Activated naive CD4-positive, alpha-beta T cell treated with anti-CD3 and anti-CD28 coated beads for 36 hours (primary cell): ENCODE measurements at regions not wholly inside any gene's neighbourhood (a gene's known extent, or its start where the extent isn't known, plus 50 kb on each side); places are given as distances from the start of the nearest gene placed in this dataset.

Experiments used
- CTCF ChIA-PET: fragments of 350-600 bp; sonication (Branson Sonifier 250); formaldehyde crosslinking; loops from one replicate; lab custom pipeline; 2021; ENCODE audit warnings: antibody characterized with exemption; lab: Charles Lee
- DNase-seq: peaks from one replicate; pipeline ENCODE4 v3.0.0-alpha.2; 2020
- H3K27ac Mint-ChIP-seq: one replicate; pipeline ENCODE4 v1.8.0; 2021; ENCODE audit warnings: mild to moderate bottlenecking, mixed read lengths
- H3K27me3 Mint-ChIP-seq: one replicate; pipeline ENCODE4 v1.8.0; 2021; ENCODE audit warnings: low read depth, mixed read lengths
- H3K36me3 Mint-ChIP-seq: one replicate; pipeline ENCODE4 v1.8.0; 2021; ENCODE audit warnings: low read depth, mixed read lengths
- H3K4me1 Mint-ChIP-seq: one replicate; pipeline ENCODE4 v1.8.0; 2021; ENCODE audit warnings: low read depth, mixed read lengths
- H3K4me3 Mint-ChIP-seq: one replicate; pipeline ENCODE4 v1.8.0; 2021; ENCODE audit warnings: mild to moderate bottlenecking, moderate library complexity, mixed read lengths
- H3K9me3 Mint-ChIP-seq: one replicate; pipeline ENCODE4 v1.8.0; 2021; ENCODE audit warnings: mixed read lengths
- intact Hi-C: fragments of 100-400 bp; cut with micrococcal nuclease; formaldehyde crosslinking; loops from one replicate; pipeline ENCODE4 v1.15.1; 2023

DNA sequence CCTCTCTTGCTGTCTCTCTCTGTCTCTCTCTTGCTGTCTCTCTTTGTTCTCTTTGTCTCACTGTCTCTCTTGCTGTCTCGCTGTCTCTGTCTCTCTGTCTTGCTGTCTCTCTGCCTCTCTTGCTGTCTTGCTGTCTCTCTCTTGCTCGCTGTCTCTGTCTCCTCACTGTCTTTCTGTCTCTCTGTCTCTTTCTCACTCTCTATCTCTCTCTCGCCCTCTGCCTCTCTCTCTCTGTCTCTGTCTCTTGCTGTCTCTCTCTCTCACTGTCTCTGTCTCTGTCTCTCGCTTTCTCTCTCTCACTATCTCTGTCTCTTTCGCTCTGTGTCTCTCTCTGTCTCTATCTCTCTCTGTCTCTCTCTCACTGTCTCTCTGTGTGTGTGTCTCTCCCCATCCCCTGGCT, 92.9 kb upstream of the MC3R start:
- Mint-ChIP-seq H3K4me1 (no peaks in the 10 kb centered on the region), H3K9me3 (no peaks in the 10 kb centered on the region), H3K27ac (no peak overlapping the region), H3K36me3 (no peaks in the 10 kb centered on the region), H3K4me3 (no peak overlapping the region), H3K27me3 (peaks cover 21% of the 10 kb centered on the region)
- CTCF ChIA-PET = no interaction called here
- intact Hi-C loops = no loop called here
- DNase-seq = no peak

DNA sequence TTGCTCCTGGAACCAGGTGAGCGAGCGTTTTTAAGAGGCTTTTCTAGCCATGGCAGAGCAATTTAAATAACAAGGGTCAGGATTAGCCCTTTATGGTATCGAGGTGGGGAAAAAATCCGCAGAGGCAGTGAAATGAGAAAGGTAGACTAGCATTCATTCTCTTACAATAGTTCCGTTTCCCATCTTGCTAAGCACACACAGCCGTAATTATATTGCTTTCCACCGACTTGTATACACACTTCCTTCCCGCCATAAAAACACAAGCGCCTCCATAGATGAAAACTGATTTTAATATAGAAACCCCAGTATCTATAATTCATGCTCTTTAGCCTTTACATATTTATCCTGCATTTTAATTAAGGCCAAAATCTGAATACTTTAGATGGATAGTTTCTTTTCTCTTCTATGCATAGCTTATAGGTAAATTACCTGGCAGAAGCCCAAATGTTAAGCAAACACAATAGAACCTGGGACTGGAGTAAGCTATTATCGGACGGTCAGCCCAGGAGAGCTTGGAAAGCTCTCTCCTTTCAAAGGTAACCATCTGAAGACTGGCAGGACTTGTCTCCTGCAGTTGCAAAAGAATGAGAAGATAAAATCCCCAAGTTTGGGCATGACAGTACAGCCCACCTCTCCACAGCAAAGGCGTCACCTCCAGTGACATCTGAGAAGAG, 90.9 kb upstream of the MC3R start:
- DNase-seq = no peak
- Mint-ChIP-seq H3K9me3 (no peaks in the 10 kb centered on the region), H3K27me3 (peaks cover 29% of the 10 kb centered on the region), H3K4me1 (no peaks in the 10 kb centered on the region), H3K4me3 (no peak overlapping the region), H3K36me3 (no peaks in the 10 kb centered on the region), H3K27ac (no peak overlapping the region)
- intact Hi-C loops = no loop called here
- CTCF ChIA-PET = no interaction called here

DNA sequence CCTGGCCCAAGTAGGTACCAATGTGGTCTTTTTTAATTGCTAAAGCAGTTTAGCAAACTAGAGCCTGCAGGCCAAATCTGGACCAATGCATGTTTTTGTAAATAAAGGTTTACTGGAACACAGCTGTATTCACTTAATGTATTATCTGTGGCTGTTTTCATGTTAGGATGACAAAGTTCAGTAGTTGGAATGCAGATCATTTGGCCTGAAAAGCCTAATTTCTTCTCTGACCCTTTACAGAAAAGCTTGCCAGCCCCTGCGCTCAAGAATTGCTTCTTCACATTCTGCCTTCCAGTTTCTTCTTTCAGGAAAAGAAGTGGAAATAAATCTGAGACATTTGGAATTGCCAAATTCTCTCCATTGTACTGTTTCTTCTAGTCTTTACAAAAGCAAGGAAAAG, 90.0 kb upstream of the MC3R start:
- Mint-ChIP-seq H3K4me1 (no peaks in the 10 kb centered on the region), H3K9me3 (no peaks in the 10 kb centered on the region), H3K4me3 (no peak overlapping the region), H3K36me3 (no peaks in the 10 kb centered on the region), H3K27ac (no peak overlapping the region), H3K27me3 (peaks cover 29% of the 10 kb centered on the region)
- CTCF ChIA-PET = no interaction called here
- intact Hi-C loops = no loop called here
- no peak for DNase-seq

DNA sequence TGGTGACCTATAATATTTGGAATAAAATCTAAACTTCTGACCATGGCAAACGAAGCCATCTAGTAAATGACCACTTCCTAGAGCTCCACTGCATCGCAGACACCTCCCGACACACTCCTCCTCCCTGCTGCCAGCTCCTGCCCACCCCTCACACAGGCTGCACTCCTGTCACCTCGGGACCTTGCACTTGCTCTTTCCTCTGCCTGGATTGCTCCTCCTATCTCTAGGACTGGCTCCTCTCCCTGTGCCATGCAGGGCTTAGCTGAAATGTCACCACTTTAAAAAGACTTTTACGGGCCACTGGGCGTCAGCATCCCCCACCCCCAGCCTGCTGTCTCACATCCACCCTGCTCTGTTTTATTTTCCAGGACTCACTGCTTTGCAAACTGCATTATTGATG, 87.6 kb upstream of the MC3R start:
- Mint-ChIP-seq H3K4me3 (no peak overlapping the region), H3K27ac (no peak overlapping the region), H3K36me3 (no peaks in the 10 kb centered on the region), H3K4me1 (no peaks in the 10 kb centered on the region), H3K27me3 (peaks cover 23% of the 10 kb centered on the region), H3K9me3 (no peaks in the 10 kb centered on the region)
- DNase-seq = no peak
- intact Hi-C loops = no loop called here
- CTCF ChIA-PET = no interaction called here

DNA sequence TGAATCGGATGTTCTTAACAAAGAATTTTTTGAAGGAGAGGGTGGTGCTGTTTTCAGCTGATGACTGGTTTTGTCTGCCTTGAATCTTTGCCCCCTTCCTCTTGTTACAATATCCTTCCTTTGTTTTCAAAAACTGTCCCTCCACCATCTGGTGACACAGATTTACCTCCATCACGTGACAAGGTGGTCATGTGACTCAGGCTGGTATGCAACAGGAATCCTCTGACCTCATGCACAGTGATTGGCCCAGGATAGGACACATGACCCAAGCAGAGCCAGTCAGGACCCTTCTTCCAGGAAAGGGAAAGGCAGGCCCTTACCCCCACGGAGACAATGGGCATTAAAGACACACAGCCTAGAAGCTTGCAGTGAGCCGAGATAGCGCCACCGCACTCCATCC, 84.7 kb upstream of the MC3R start:
- Mint-ChIP-seq H3K4me3 (no peak overlapping the region), H3K4me1 (no peaks in the 10 kb centered on the region), H3K36me3 (no peaks in the 10 kb centered on the region), H3K27ac (no peak overlapping the region), H3K9me3 (no peaks in the 10 kb centered on the region), H3K27me3 (peaks cover 12% of the 10 kb centered on the region)
- intact Hi-C loops = no loop called here
- CTCF ChIA-PET = no interaction called here
- DNase-seq = no peak

DNA sequence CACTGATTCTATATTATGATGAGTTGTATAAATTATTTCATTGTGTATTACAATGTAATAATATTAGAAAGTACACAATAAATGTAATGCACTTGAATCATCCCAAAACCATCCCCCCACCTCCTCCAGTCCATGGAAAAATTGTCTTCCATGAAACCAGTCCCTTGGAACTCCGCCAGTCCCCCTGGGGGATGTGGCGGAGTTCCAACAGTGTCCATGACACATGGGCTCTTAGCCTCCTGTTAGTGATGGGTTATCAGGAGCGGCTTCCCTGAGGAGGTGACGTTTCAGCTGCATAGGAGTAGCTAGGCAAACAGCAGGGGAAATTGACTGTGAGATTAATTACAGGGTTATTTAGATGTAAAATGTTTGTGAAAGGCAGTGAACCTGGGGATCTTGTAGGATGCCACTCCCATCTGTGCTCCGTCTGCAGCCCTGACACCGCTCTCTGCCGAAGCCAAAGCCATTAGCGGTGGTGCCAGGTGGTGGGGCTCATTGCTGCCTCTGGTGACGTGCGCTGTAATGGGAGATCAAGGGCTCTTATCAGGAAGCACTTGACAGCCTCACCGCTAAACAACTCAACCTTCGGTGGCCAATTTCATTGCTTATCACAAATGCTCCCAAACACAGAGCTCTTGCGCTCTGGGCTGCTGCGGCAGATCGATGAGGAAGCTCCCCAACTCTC, 81.6 kb upstream of the MC3R start:
- intact Hi-C loops = no loop called here
- Mint-ChIP-seq H3K4me1 (no peaks in the 10 kb centered on the region), H3K9me3 (no peaks in the 10 kb centered on the region), H3K27me3 (peaks cover 9% of the 10 kb centered on the region), H3K36me3 (no peaks in the 10 kb centered on the region), H3K4me3 (no peak overlapping the region), H3K27ac (no peak overlapping the region)
- CTCF ChIA-PET = no interaction called here
- no peak for DNase-seq

DNA sequence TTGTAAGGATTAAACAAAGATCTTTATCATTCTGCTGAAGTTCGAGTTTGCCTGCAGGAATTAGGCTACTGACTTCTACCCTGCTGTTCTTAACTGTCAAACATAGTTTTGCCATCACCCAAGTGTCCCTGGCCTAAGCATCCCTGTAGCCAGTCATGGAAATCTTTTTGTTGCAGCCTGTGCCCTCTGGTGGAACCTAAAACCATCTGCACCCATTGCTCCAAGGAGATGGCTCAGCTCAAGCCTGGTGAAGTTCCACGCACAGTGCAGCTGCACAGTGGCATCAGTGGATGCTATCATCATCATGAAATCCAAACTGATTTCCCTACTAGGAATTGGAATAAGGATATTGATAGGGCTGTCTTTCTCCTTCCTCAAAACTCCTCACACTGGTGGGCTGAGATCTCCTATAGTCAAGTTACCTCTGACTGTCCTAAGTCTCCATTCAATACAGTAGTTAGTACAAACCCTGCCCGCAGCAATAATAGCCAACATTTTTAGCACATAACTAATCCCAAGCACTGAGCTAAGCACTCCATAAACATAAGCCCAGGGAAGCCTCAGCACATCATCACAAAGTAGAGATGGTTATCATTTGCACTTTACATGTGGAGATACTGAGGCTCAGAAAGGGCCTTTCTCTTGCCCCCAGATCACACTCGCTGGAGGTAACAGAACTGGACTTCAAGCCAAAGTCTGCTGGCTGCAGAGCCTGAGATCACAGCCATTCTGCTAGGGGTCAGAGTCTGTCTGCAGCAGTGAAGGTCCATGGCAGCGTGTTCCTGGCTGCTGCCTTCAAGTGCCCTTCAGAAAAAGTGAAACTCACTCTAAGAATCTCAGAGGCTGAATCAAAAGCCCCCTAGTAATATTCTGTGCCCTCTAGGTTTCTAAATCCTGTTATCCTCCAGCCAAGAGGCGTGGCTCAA, 77.2 kb upstream of the MC3R start:
- Mint-ChIP-seq H3K27ac (no peak overlapping the region), H3K4me1 (no peaks in the 10 kb centered on the region), H3K36me3 (no peaks in the 10 kb centered on the region), H3K4me3 (no peak overlapping the region), H3K9me3 (peaks cover 4% of the 10 kb centered on the region), H3K27me3 (peaks cover 2% of the 10 kb centered on the region)
- intact Hi-C loops = no loop called here
- CTCF ChIA-PET = no interaction called here
- DNase-seq = no peak

DNA sequence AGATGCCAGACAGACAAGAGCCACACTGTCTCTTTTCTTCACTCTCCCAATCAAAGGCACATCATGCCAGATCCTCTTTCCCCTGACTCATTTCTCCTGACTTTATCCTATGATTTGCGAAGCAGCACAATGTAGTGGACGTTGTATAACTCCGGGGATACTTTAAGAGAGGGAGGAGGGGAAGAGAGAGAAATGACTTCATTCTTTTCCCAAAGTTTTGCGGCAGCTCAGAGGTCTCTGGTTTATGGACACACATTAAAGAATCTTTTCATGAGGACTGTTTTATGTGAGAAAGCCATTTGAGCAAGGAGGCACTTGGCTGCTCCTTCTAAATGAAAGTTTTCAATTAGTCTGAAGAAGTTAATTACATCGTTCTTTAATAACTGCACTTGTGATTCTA, 75.1 kb upstream of the MC3R start:
- CTCF ChIA-PET = no interaction called here
- H3K36me3 Mint-ChIP-seq = no peaks in the 10 kb centered on the region
- no peak for DNase-seq
- H3K27me3 Mint-ChIP-seq = peaks cover 4% of the 10 kb centered on the region
- H3K4me1 Mint-ChIP-seq = no peaks in the 10 kb centered on the region
- H3K27ac Mint-ChIP-seq = no peak overlapping the region
- intact Hi-C loops = no loop called here
- H3K4me3 Mint-ChIP-seq = no peak overlapping the region
- peaks cover 4% of the 10 kb centered on the region for H3K9me3 Mint-ChIP-seq

DNA sequence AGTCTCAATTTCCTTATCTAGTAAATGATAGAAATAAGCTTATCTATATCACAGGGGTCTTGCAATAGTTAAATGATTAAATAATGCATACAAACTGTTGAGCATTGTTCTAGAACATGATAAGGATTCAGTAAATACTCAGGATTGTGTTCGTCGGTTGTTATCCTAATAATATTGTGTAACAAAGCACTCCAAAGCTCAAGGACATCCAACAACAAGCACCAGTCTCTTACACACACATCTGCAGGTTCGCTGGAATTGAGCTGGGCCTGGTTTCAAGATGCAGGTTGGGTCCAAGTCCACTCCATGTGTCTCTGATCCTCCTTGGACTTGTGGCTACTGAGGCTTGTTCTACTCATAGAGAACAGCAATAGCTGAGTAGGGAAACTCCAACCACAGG, 74.1 kb upstream of the MC3R start:
- Mint-ChIP-seq H3K27me3 (peaks cover 4% of the 10 kb centered on the region), H3K27ac (no peak overlapping the region), H3K36me3 (no peaks in the 10 kb centered on the region), H3K4me1 (no peaks in the 10 kb centered on the region), H3K4me3 (no peak overlapping the region), H3K9me3 (peaks cover 4% of the 10 kb centered on the region)
- no peak for DNase-seq
- CTCF ChIA-PET = no interaction called here
- intact Hi-C loops = no loop called here

DNA sequence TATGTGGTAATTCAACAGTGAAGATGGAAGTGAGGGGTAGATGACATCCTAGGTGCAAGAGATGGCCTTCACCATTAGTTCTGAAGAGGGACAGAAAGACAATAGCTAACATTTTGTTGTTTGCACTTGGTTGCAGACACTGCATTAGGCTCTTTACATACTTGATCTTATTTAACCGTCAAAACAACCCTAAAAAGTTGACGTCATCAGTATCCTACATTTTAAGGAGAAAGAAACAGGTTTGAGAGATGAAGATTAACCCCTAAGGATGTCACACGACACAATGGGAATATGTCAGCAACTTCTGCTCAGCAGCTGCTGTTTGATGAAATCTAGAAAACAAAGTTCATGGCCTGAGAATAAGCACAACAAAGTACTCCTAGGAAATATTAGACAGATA, 72.6 kb upstream of the MC3R start:
- CTCF ChIA-PET = no interaction called here
- Mint-ChIP-seq H3K27me3 (peaks cover 9% of the 10 kb centered on the region), H3K27ac (no peak overlapping the region), H3K4me1 (no peaks in the 10 kb centered on the region), H3K4me3 (no peak overlapping the region), H3K9me3 (peaks cover 4% of the 10 kb centered on the region), H3K36me3 (no peaks in the 10 kb centered on the region)
- DNase-seq = no peak
- intact Hi-C loops = no loop called here

DNA sequence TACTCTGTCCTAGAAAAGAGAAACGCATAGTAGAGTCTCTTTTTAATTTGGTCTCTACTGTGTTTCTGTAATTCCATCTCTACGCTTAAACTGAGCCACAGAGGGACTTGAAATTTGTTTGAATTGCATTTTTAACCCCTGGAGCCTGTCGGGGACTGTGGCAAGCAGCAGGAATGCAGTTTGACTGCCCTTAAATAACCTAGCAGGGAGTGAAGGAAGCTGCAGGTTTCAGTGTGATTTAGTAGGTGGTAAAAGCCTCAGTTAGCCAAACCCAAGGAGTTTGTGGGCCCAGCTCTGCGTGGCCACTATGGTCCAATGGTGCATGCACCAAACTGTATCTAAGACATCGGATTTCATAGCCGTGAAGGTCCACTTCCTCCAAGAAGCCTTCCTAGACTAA, 70.3 kb upstream of the MC3R start:
- H3K27me3 Mint-ChIP-seq = peaks cover 13% of the 10 kb centered on the region
- CTCF ChIA-PET = no interaction called here
- H3K4me3 Mint-ChIP-seq = no peak overlapping the region
- H3K27ac Mint-ChIP-seq = no peak overlapping the region
- H3K4me1 Mint-ChIP-seq = no peaks in the 10 kb centered on the region
- H3K9me3 Mint-ChIP-seq = peaks cover 4% of the 10 kb centered on the region
- intact Hi-C loops = no loop called here
- no peak for DNase-seq
- no peaks in the 10 kb centered on the region for H3K36me3 Mint-ChIP-seq

DNA sequence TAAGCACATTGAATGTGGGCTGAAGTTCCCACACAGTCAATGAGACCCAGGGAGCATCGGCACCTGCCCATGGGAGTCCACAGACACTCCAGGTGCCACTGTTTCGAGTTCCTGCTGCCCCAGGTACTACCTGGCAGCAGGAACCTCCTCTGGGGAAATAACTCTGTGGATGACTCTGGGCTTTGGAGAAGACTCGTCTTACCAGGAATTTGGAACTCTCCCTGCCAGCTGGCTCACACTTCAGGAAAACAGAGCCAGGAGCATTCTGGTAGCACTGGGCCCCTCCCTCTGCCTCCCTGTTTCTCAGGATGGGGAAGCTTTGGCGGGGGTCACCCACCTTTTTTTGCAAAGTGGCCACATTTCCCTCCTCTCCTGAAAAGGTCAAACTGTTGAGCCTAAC, 69.5 kb upstream of the MC3R start:
- DNase-seq = no peak
- H3K27ac Mint-ChIP-seq = no peak overlapping the region
- H3K27me3 Mint-ChIP-seq = peaks cover 13% of the 10 kb centered on the region
- intact Hi-C loops = no loop called here
- no peaks in the 10 kb centered on the region for H3K36me3 Mint-ChIP-seq
- H3K4me1 Mint-ChIP-seq = no peaks in the 10 kb centered on the region
- CTCF ChIA-PET = no interaction called here
- no peak overlapping the region for H3K4me3 Mint-ChIP-seq
- peaks cover 4% of the 10 kb centered on the region for H3K9me3 Mint-ChIP-seq
